Hippocampal formation (tissue), 2 donors: ENCODE measurements at regions not wholly inside any gene's neighbourhood (a gene's known extent, or its start where the extent isn't known, plus 50 kb on each side); places are given as distances from the start of the nearest gene placed in this dataset.
"Not testable (repeated sequence)": the region's sequence is repeated elsewhere in the genome, so short reads cannot be mapped to it uniquely, and the experiment has no call there.

Experiments used
- DNase-seq, 2 donors: peaks; one replicate each; lab custom pipeline; 2025; lab: John Stamatoyannopoulos, UW

GRCh38 chr1:143905214-143906179 lies 66.3 kb downstream of the FAM72C start:
- not testable (repeated sequence) for DNase-seq

GRCh38 chr1:143904622-143904979 lies 67.2 kb downstream of the FAM72C start:
- not testable (repeated sequence) for DNase-seq

GRCh38 chr1:143903899-143904621 lies 67.7 kb downstream of the FAM72C start:
- DNase-seq: not testable (repeated sequence)

GRCh38 chr1:143896377-143896776 lies 75.4 kb downstream of the FAM72C start:
- not testable (repeated sequence) for DNase-seq

- DNase-seq: not testable (repeated sequence)
Observed at GRCh38 chr1:143884932-143885574, 86.7 kb downstream of the FAM72C start.

GRCh38 chr1:143884532-143884931 lies 87.3 kb downstream of the FAM72C start:
- DNase-seq: not testable (repeated sequence)

- DNase-seq: not testable (repeated sequence)
Observed at GRCh38 chr1:143879757-143880536, 91.8 kb downstream of the FAM72C start.

- not testable (repeated sequence) for DNase-seq
Observed at GRCh38 chr1:143875947-143876346, 95.8 kb downstream of the FAM72C start.

- DNase-seq: not testable (repeated sequence)
Observed at GRCh38 chr1:143874625-143875024, 97.2 kb downstream of the FAM72C start.

GRCh38 chr1:143873650-143874049 lies 98.1 kb downstream of the FAM72C start:
- not testable (repeated sequence) for DNase-seq

- not testable (repeated sequence) for DNase-seq
Observed at GRCh38 chr1:143870388-143870787, 101.4 kb downstream of the FAM72C start.

DNA sequence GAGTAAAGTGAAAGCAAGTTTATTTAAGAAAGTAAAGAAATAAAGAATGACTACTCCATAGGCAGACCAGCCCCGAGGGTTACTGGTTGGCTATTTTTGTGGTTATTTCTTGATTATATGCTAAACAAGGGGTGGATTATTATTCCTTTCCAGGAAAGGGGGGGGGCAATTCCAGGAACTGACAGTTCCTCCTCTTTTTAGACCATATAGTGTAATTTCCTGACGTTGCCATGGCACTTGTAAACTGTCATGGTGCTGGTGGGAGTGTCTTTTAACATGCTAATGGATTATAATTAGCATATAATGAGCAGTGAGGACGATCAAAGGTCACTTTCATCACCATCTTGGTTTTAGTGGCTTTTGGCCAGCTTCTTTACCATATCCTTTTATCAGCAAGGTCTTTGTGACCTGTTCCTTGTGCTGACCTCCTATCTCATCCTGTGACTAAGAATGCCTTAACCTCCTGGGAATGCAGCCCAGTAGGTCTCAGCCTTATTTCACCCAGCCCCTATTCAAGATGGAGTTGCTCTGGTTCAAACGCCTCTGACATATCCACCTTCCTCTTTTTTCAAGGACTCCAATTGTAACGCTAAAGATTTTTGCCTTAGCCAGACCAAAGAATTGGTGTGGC lies 104.1 kb downstream of the FAM72C start:
- DNase-seq: not testable (repeated sequence)

- not testable (repeated sequence) for DNase-seq
Observed at GRCh38 chr1:143863901-143864520, 107.8 kb downstream of the FAM72C start.

DNA sequence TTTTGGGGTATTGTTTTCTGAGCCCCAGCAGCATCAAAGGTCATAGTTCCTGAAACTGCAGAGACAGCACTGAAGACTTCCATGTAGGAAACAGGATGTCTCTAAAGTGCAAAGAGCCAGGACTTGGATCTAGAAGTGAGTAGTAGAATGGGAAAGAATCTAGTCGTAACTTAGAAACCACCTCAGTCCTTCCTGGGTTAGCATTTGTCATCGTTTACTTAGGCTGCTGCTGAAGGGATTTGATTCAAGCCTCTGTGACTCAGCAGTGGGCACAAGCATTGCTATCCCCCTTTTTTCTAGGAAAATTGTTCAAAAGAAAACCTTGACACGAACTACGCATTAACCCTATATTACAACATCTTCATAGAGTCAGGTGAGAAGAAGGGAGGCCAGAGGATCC lies 109.1 kb downstream of the FAM72C start:
- DNase-seq: not testable (repeated sequence)

DNA sequence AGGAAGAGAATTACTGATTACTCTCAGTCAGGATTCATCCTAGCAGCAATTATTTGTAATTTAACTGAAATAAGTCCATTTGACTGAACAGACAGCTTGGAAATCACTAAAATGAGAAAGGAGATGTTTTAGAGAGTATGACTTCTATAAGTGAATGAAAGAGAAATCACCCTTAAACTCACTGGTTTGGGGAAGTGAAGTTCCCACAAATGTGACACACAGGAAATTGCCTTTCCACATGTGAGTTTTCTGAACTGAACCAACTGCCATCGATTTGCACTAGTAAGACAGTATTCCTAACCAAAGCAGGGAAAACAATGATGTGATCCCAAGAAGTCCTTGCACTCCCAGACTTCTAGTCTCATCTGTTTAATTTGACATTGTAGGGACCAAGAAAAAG lies 110.5 kb downstream of the FAM72C start:
- not testable (repeated sequence) for DNase-seq

- not testable (repeated sequence) for DNase-seq
Observed at GRCh38 chr1:143855867-143856266, 115.9 kb downstream of the FAM72C start.

- not testable (repeated sequence) for DNase-seq
Observed at GRCh38 chr1:143854069-143854468, 117.7 kb downstream of the FAM72C start.

DNA sequence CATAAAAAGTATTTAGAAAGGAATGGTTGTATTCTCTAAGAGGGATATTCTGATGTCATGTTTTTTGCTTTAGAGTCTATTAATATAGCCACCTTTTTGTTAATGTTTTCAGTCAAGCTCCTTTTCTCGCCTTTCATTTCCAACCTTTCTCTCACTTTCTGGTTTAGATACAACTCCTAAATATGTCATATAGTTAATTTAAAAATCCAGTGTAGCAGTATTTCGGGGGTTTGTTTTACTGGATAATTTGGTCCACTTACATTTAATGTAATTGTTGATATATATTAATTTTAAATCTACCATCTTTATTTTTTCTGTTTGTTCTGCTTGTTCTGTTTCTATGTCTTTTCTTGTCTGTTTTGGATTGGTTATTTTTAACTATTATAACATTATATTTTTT lies 121.1 kb downstream of the FAM72C start:
- DNase-seq: not testable (repeated sequence)

- DNase-seq: not testable (repeated sequence)
Observed at GRCh38 chr1:143848859-143849258, 122.9 kb downstream of the FAM72C start.

DNA sequence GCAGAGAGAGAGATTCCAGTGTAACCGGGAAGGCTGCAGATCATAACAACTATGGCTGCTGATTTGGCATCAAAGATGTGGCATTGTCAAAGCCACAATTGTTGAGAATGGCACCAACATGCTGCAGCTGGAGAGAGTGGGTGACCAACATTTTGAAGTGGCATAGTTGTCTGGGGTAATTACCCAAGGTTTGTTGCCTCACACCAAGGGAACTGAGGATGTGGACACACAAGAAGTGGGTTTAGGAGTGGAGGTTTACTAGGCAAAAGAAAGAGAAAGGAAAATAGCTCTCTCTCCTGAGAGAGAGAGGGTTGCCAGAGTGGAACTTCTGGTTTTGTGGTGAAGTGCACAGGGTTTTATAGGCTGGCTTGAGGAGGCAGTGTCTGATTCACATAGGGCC lies 126.6 kb downstream of the FAM72C start:
- DNase-seq: not testable (repeated sequence)
